ENCODE measurements at regions not wholly inside any gene's neighbourhood (a gene's known extent, or its start where the extent isn't known, plus 50 kb on each side); places are given as distances from the start of the nearest gene placed in this dataset.

DNA sequence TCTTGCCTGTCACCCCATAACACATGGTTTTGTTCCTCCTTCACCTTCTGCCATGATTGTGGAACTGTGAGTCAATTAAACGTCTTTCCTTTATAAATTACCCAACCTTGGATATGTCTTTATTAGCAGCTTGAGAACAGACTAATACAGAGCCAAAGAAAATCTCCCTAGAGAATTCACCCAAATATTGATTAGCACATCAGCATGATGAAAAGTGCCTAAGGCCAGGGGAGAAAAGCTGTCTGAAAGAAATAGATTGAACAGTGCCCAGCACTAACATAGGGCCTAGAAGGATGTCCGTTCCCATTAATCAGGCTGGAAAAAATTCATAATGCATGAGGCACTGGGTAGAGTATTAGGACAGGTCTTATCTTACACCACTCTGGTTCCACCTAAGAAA, 111.9 kb upstream of the CALN1 start:
- no peak for DNase-seq

- DNase-seq: no peak
Observed at GRCh38 chr7:72504061-72504706, 92.0 kb upstream of the CALN1 start.

GRCh38 chr7:72503644-72504043, 91.5 kb upstream of the CALN1 start:
- DNase-seq: no peak

DNA sequence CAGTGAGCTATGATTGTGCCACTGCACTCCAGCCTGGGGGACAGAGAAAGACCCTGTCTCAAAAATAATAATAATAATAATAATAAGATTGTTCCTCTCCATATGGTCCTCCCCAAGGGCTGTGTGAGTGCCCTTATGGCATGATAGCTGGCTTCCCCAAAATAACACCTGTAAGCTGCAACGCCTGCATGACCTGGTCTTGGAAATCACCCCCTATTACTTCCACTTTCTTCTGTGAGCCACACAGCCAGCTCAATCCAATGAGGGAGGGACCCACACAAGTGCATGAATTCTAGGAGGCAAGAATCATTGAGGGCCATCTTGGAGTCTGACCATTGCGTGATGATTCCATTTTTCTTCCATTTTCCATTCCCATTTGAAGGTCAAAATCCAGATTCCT, 82.7 kb upstream of the CALN1 start:
- no peak for DNase-seq

DNA sequence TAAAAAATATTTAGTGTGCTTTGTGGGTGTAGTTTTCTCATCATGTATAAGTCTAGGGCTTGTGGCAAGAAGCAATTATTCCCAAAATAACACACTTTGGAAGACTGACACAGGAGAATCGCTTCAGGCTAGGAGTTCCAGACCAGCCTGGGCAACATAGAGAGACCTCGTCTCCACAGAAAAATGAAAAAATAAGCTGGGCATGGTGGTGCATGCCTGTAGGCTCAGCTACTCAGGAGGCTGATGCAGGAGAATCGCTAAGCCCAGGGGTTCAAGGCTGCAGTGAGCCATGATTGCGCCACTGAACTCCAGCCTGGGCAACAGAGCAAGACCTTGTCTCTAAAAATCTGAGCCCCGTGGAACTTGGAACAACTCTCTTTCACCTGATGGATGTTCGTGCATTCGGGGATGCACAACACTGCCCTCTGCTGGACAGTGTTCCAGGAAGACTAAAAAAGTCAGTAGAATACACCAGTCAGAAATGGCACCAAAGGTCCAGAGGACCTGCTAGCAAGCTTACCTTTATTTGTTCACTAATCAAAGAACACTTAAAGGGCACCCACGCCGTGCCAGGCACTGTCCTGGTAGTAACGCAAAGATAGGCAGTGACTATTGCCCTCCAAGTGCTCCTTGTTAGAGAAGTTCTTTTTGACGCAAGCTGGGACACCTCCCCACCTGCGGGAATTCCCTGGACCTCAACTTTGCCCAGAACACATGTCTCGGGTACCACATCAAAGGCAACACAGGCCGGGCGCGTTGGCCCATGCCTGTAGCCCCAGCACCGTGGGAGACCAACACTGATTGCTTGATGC, 81.9 kb upstream of the CALN1 start:
- peak in 5 of 6 experiments; percentile 3 to 30 (median 20) for DNase-seq

GRCh38 chr7:72492461-72493065, 80.4 kb upstream of the CALN1 start:
- no peak for DNase-seq

GRCh38 chr7:72490301-72490700, 78.2 kb upstream of the CALN1 start:
- no peak for DNase-seq

DNA sequence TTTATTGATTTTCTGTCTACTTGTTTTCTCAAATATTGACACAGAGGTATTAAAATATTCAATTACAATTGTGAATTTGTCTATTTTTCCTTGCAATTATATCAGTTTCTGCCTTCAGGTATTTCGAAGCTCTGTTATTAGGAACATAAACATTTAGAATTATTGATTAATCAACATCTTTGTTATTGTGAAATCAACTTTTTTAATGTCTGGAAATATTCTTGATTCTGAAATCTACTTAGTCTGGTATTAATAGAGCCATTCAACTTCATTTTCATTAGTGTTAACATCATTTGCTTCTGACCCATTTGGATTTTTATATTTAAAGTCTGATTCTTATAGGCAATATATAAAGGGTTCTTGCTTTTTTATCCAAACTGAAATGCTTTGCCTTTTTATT, 69.8 kb upstream of the CALN1 start:
- no peak for DNase-seq

DNA sequence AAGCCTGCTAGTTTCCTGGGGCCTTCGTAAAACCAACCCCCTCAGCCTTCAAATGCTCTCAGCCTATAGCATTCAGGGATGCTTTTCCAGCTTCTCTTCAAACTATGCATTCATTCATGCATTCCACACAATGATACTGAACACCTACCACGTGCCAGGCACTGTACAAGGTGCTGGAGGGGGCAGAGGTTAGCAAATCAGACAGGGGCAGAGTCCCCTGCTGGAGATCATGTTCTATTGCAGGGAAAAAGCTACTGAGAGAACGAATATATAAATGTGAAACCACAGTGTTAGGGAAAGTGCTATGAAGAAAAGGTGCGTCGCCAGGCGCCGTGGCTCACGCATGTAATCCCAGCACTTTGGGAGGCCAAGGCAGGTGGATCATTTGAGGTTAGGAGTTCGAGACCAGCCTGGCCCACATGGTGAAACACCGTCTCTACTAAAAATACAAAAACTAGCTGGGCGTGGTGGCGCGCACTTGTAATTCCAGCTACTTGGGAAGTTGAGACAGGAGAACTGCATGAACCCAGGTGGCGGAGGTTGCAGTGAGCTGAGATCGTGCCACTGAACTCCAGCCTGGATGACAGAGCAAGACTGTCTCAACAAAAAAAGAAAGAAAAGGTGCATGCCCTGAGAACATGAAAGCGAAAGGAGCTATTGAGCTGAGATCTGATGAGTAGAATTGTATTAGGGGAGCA, 64.6 kb upstream of the CALN1 start:
- DNase-seq: no peak

- no peak for DNase-seq
Observed at GRCh38 chr7:72467237-72467636, 55.1 kb upstream of the CALN1 start.

GRCh38 chr7:72466797-72467196, 54.7 kb upstream of the CALN1 start:
- DNase-seq: no peak

DNA sequence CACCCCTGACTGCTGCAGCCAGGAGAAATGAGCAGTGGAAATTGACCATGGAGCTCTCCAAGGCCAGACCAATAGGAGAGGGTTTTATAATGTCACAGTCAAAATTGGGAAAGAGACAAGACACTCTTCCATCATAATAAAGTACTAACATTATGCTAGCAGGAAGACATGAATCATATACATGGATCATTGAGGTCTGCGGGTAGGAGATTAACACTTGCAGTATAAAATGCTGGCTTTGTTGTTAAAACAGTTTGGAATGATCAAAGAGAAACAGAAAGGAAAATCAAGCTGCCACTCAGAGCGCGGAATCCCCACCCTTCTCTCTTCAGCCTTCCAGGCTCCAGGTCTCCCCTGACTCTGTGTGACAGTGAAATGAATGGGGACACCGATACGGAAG, 53.4 kb upstream of the CALN1 start:
- no peak for DNase-seq

DNA sequence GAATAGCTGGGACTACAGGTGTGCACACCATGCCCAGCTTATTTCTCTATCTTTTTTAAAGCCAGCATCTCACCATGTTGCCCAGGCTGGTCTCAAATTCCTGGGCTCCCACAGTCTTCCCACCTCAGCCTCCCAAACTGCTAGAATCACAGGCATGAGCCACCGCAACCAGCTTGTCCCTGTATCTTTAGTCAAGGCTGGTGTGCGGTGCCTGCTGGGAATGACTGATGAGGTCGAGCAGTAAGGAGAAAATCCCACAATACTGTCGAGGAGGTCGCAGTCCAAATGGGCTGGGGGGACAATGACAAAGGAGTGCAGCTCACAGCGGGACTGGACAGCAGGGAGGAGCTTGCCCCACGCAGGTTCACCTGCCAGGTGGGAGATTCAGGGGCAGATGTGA, 50.2 kb upstream of the CALN1 start:
- no peak for DNase-seq

Data from stimulated activated naive CD4-positive, alpha-beta T cell (primary cell).